ENCODE measurements at regions not wholly inside any gene's neighbourhood (a gene's known extent, or its start where the extent isn't known, plus 50 kb on each side); places are given as distances from the start of the nearest gene placed in this dataset.

- no peak for ATAC-seq
Measured at GRCh38 chr22:19625331-19626041, 88.8 kb upstream of the SEPTIN5 start.

- ATAC-seq: no peak
Measured at GRCh38 chr22:19626042-19626587, 88.2 kb upstream of the SEPTIN5 start.

- ATAC-seq: no peak
Measured at GRCh38 chr22:19626666-19627065, 87.6 kb upstream of the SEPTIN5 start.

GRCh38 chr22:19628038-19628776 is 86.1 kb upstream of the SEPTIN5 start:
- no peak for ATAC-seq

- ATAC-seq: no peak
Measured at GRCh38 chr22:19629331-19629719, 85.0 kb upstream of the SEPTIN5 start.

- peak; percentile 80 for ATAC-seq
Measured at GRCh38 chr22:19629720-19630419, 84.4 kb upstream of the SEPTIN5 start.

- ATAC-seq: no peak
Measured at GRCh38 chr22:19630614-19631013, 83.7 kb upstream of the SEPTIN5 start.

- peak; percentile 61 for ATAC-seq
Measured at GRCh38 chr22:19631899-19632667, 82.2 kb upstream of the SEPTIN5 start.

GRCh38 chr22:19632668-19633148 is 81.6 kb upstream of the SEPTIN5 start:
- peak; percentile 11 for ATAC-seq

GRCh38 chr22:19634226-19634975 is 79.9 kb upstream of the SEPTIN5 start:
- no peak for ATAC-seq

- no peak for ATAC-seq
Measured at GRCh38 chr22:19635644-19636043, 78.7 kb upstream of the SEPTIN5 start.

GRCh38 chr22:19636696-19637407 is 77.5 kb upstream of the SEPTIN5 start:
- ATAC-seq: peak; percentile 14

GRCh38 chr22:19637408-19638281 is 76.7 kb upstream of the SEPTIN5 start:
- no peak for ATAC-seq

GRCh38 chr22:19638282-19639015 is 75.9 kb upstream of the SEPTIN5 start:
- ATAC-seq: no peak

- no peak for ATAC-seq
Measured at GRCh38 chr22:19639610-19640135, 74.6 kb upstream of the SEPTIN5 start.

GRCh38 chr22:19640306-19640705 is 74.0 kb upstream of the SEPTIN5 start:
- no peak for ATAC-seq

GRCh38 chr22:19641254-19641982 is 72.9 kb upstream of the SEPTIN5 start:
- ATAC-seq: peak; percentile 51

GRCh38 chr22:19641983-19642451 is 72.3 kb upstream of the SEPTIN5 start:
- no peak for ATAC-seq
